HEK293 (cell line): ENCODE measurements at regions not wholly inside any gene's neighbourhood (a gene's known extent, or its start where the extent isn't known, plus 50 kb on each side); places are given as distances from the start of the nearest gene placed in this dataset.

Source experiments
- ZNF777 ChIP-seq: fragments of 450-650 bp; formaldehyde crosslinking; IDR thresholded peaks from 2 replicates; pipeline ENCODE4 v1.5.1; 2017; ENCODE audit warnings: missing biosample characterization, missing genetic modification characterization, borderline replicate concordance
- TF ChIP-seq, protein P1 (sequence below): fragments of 450-650 bp; formaldehyde crosslinking; IDR thresholded peaks from 2 replicates; pipeline ENCODE4 v1.5.1; 2016; ENCODE audit warnings: missing biosample characterization, missing genetic modification characterization
- TF ChIP-seq, protein P2 (sequence below): fragments of 450-650 bp; formaldehyde crosslinking; IDR thresholded peaks from 2 replicates; pipeline ENCODE4 v1.5.1; 2016; ENCODE audit warnings: missing biosample characterization, missing genetic modification characterization
- TF ChIP-seq, protein P3 (sequence below): fragments of 450-650 bp; formaldehyde crosslinking; IDR thresholded peaks from 2 replicates; pipeline ENCODE4; 2016; ENCODE audit warnings: missing biosample characterization, missing genetic modification characterization
- TF ChIP-seq, protein P4 (sequence below): sonication (generic); formaldehyde crosslinking; IDR thresholded peaks from 2 replicates; pipeline ENCODE4 v1.8.1; 2022; ENCODE audit warnings: mild to moderate bottlenecking, moderate library complexity, missing genetic modification reagents

DNA sequence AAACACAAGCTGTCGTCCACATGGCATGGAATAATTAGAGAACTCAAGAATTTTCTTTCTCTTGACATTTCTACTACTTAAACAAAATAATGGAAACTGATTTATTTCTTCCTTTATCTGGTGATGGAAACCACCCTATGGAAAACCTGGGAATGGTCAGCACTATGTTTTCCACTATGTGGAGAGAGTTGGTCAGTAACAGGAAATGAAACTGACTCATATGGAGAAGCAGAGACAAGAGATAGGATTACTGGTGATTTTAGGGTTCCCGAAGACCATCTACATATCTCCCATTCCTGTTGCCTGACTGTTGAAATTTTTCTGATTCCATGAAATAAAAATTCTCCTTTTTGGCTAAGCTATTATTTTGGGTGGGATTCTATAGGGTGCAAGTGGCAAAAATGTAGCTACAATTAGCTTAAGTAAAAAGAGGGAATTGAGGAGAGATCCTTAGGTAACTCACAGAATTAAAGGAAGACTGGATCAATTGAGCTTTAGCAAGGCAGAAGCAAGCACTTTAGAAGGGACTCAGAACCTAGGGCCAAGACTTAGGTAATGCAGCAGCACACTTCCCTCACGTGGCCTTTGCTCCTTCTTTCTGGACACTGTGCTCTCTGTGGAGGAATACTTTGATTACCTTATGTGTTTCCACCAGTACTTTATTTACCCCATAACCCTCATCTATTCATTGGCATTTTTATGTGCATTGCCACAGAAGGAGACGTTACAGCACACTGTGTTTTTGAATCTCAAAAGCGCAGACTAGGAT, 89.6 kb downstream of the LEPR start:
- TF ChIP-seq, protein P1, sequence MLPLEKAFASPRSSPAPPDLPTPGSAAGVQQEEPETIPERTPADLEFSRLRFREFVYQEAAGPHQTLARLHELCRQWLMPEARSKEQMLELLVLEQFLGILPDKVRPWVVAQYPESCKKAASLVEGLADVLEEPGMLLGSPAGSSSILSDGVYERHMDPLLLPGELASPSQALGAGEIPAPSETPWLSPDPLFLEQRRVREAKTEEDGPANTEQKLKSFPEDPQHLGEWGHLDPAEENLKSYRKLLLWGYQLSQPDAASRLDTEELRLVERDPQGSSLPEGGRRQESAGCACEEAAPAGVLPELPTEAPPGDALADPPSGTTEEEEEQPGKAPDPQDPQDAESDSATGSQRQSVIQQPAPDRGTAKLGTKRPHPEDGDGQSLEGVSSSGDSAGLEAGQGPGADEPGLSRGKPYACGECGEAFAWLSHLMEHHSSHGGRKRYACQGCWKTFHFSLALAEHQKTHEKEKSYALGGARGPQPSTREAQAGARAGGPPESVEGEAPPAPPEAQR (tag by site-specific recombination) = no peak
- TF ChIP-seq, protein P2, sequence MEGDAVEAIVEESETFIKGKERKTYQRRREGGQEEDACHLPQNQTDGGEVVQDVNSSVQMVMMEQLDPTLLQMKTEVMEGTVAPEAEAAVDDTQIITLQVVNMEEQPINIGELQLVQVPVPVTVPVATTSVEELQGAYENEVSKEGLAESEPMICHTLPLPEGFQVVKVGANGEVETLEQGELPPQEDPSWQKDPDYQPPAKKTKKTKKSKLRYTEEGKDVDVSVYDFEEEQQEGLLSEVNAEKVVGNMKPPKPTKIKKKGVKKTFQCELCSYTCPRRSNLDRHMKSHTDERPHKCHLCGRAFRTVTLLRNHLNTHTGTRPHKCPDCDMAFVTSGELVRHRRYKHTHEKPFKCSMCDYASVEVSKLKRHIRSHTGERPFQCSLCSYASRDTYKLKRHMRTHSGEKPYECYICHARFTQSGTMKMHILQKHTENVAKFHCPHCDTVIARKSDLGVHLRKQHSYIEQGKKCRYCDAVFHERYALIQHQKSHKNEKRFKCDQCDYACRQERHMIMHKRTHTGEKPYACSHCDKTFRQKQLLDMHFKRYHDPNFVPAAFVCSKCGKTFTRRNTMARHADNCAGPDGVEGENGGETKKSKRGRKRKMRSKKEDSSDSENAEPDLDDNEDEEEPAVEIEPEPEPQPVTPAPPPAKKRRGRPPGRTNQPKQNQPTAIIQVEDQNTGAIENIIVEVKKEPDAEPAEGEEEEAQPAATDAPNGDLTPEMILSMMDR (tag by site-specific recombination) = no peak
- TF ChIP-seq, protein P3, sequence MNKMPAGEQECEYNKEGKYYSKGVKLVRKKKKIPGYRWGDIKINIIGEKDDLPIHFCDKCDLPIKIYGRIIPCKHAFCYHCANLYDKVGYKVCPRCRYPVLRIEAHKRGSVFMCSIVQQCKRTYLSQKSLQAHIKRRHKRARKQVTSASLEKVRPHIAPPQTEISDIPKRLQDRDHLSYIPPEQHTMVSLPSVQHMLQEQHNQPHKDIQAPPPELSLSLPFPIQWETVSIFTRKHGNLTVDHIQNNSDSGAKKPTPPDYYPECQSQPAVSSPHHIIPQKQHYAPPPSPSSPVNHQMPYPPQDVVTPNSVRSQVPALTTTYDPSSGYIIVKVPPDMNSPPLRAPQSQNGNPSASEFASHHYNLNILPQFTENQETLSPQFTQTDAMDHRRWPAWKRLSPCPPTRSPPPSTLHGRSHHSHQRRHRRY (tag by site-specific recombination) = no peak
- no peak for TF ChIP-seq ZNF777 (tag by site-specific recombination)
- TF ChIP-seq, protein P4, sequence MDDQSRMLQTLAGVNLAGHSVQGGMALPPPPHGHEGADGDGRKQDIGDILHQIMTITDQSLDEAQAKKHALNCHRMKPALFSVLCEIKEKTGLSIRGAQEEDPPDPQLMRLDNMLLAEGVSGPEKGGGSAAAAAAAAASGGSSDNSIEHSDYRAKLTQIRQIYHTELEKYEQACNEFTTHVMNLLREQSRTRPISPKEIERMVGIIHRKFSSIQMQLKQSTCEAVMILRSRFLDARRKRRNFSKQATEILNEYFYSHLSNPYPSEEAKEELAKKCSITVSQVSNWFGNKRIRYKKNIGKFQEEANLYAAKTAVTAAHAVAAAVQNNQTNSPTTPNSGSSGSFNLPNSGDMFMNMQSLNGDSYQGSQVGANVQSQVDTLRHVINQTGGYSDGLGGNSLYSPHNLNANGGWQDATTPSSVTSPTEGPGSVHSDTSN = no peak
